NCI-H2107 treated with DMSO at 0.1 percent for 48 hours (cell line): ENCODE measurements at regions not wholly inside any gene's neighbourhood (a gene's known extent, or its start where the extent isn't known, plus 50 kb on each side); places are given as distances from the start of the nearest gene placed in this dataset.

Experiments used
- DNase-seq: peaks from one replicate; lab custom pipeline; 2025; ENCODE audit not compliant: unreplicated experiment; lab: John Stamatoyannopoulos, UW

DNA sequence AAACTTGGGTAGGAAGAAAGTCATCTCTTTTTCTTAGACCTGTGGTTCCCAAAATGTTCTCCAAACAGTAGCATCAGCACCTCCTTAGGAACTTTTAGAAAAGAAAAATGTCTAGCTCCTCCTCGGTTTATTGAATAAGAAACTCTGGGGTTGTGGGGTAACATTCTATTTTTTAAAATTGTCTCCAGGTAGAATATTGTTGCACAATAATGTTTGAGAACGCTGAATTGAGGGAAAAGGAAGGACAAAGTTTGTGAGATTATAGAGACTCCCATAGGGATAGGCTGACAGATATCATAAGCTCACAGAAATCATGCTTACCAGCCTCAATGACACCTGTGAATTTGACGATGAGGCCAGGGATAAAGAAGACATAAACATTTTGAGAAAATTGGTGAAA, 1199.0 kb upstream of the CDH6 start:
- no peak for DNase-seq

DNA sequence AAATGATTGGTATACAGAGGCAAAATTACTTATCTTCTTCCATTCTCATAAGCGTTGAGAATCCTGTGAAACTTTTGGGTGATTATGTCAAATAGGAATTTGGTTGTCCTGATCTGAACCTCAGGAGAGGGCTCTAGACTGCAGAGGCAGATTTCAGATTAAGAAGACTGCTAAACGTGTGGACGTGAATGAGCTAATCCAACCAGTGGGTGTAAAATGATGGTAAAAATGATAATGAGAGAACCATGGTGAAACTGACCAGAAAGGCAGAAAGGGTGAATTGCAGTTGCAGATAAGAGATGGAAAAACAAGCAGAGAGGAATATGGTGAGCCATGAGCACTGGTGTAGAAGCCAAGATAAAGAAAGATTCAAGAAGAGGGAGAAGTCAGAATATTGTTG, 1200.2 kb upstream of the CDH6 start:
- DNase-seq: no peak

DNA sequence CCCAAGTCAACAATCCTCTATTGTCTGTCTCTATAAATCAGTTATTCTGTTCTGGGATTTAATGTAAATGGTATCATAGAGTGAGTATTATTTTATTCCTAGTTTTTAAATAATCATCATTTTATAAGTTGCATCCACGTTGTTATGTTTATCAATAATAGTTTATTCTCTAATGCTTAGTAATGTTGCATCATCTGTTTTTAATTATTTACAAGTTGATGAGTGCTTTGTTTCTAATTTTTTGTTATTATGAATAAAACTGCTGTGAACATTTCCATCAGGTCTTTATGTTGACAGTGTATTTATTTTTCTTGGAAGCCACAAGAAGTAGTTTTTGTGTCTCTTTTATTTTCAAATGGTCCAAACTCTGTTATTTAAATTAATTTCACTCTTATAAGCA, 1201.2 kb upstream of the CDH6 start:
- no peak for DNase-seq

DNA sequence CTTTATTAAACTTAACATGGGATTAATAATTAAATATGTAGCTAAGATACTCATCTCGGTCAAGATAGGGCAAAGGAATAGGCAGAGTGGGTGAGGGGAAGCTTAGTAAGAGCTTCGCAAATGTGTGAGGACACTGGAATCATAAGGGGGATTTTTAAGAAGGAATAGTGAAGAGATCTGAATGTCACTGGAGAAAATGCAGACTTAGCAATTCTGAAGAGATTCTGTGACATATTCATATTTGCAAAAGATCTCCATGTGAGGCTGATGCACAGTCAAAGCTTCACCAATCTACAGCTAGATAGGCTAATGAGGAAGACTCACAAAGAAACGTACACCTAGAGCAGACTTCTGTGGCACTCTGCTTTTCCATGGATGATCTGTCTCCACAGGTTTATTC, 1202.8 kb upstream of the CDH6 start:
- DNase-seq: no peak

DNA sequence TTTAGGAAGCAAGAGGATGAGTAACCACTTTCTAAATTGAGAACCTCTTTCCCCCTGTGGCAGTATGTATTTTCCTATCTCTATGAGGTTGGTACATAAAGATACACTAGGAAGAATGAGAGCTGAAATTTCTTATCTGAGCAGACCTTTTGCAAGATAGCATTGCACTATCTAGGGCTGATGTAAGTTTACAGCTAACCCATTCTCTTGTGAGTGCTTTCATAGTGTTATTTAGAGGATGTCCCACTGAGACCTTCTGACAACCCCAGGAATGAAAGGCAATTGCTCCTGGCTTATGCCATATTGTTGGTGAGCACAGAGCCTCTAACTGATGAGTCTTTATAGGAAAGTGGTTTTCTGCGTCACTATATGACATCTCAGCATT, 1209.3 kb upstream of the CDH6 start:
- DNase-seq: no peak

DNA sequence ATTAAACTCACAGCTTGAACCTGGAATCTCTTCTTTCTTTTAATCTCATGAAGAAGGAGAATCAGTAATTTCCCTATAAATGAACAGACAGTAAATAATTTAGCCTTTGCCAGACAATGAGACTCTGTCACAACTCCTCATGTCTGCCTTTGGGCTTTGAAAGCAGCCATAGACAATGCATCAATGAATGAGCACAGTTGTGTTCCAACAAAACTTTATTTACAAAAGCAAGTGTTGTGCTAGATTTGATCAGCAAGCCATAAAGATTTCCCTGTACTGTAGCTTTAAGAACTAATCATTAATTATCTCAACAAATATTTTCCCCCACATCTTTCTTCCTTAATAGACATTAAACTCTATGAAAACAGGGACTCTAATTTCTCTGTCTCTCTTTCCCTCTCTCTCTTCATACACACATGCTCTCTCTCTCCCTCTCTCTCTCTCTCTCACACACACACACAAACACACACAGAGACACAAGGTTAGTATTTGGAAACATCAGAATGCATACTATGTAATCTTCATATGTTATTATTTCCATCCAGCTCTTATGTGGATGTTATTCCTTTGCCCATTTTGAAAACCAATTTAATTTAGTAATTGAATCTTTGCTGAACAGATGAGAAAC, 1209.8 kb upstream of the CDH6 start:
- no peak for DNase-seq

DNA sequence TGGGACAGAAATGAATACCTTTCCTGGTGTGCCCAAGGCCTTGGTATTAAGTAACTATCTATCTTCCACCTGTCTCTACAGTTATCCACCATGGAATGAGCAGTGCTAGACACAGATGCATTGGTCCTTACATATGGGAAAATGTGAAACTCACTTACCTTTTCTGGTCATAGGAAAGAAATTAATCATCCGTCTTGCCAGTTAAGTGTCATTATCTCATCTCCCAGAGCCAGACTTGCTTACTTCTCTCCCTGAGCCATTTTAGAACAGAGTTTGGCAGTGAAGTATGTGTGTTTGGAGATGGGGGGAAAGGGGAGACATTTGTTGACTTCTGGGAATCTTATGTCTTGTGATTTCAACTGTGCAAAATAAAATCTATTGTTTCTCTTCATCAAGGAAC, 1211.0 kb upstream of the CDH6 start:
- no peak for DNase-seq

DNA sequence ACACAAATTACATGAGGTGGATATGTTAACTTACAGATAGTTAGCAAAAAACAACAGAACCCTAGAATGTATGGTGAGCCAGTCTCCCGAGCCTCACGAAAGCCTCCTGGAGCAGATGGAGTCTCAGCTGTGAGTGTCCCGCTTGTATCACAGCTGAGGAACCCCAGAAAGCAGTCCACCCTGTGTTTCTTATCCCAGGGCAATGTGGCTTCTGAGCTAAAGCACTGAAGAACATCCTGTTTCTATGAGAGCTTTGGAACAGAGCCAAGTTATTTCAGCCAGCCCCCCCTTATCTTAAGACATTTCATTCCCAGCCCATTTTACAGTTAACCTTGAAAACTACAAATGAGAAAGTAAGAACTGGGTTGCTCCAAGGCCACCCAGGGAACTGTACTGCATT, 1220.9 kb upstream of the CDH6 start:
- DNase-seq: no peak

DNA sequence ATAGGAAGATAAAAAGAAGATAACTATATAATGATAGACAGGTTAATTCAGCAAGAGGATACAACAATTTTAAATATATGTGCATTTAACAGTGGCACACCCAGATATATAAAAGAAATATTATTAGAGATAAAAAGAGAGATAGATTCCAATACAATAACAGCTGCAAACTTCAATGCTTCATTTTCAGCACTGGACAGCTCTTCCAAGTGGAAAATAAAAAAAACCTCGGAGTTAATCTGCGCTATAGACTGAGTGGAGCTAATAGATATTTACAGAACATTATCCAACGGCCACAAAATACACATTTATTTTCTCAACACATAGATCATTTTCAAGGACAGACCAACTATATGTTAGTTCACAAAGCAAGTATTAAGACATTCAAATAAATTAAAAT, 1229.5 kb upstream of the CDH6 start:
- DNase-seq: no peak

DNA sequence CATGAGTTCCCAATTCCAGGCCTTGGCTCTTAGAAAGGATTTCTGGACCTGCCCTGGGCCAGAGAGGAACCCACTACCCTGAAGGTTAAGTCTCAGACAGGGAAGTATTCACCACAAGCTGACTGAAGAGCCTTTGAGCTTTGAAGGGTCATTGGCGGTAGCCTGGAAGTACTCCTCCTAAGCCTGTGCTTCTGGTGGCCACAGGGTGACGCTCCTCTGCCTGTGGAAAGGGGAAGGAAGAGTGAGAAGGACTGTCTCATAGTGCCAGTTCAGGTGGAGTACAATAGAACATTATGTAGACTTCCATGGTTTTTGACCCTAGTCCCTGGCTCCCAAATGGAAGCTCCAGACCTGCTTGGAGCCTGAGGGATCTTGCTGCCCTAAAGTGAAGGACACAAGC, 1233.2 kb upstream of the CDH6 start:
- DNase-seq: no peak

DNA sequence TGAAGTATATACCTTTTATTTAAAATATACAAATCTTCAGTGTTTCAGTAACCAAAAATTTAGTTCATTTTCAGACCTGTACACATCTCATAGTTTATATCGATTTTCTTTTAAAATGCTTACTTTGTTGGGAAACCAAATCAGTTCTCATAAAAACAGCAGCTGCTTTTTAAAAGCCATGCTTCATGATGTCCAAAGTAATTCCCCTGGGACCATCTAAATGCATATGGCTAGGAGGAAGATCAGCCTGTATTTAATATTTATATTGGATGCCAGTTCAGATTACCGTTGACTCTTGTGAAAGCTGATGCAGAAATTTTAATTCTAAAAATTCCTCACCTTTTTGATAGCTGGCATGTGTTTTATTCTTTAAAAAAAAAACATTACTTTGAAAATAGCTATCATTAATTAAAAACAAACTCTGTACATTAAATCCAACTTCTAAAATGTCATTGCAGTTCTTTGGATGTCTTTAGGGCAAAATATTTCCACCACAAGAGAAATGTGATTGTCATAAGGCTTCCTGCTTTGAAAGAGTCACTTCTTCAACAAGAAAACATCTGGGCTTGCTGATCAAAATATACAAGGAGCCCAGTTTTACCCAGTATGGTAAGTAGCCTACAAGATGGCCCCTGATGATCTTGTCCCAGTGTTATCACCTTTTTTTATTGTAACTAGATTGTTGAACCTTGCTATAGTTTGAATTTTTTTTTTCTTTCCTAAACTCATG, 1242.9 kb upstream of the CDH6 start:
- DNase-seq: no peak

DNA sequence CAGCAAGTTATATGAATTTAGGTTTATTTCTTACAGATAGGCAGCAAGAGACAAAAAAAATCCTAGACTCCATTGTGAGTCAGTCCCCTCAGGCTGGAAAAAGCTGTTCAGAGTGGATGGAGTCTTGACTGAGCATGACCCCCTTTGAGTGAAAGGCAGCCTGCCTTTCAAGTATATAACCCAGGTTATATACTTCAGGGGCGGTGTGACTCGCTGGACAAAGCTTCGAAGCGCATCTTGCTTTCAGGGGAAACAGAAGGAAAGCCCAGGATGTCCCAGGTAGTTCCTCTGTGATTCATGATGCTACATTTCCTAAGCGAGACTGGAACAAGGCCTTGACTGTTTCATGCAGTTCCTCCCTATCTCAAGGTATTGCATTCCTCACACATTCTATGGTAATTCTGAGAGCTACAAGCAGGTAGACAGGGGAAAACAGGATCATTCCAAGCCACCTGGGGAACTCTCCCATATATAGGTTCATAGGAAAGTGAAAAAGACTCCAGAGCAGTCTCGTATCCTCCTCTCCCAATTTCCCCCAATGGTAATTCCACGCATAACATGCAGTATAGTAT, 1244.1 kb upstream of the CDH6 start:
- DNase-seq: no peak

DNA sequence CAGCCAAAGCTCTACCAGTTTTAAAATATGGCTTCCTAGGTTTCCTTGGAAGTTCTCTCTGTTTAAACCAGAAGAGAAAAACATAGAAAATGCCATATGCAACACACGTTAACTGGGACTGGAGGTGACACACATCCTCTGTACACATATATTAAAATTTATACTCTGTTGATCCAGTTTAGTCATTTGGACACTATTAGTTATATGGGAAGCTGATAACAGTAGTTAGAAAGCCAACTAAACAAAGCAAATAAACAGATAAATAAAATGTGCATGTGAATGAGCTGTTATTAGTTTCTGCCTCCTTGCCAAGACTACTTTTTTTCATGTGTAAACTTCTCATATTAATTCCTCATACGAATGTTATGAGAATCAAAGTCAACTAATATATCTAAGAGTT, 1249.2 kb upstream of the CDH6 start:
- DNase-seq: no peak

DNA sequence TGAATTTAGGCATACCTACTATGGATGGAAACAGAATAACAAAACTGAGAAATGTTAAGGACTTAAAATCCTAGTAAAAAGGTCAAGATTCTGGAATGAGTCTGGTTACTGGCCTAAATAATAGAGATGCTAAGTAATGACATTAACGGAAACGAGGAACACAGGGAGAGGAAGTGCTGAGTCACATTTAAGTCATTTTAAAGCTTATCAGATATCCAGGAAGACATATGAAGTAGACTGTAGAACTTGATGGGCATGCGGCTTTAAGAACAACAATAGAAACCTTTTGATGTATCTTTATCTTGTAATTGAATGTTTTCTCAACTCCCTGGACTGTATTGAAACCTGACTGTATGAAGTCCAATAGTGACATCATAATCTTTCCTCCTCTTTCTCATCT, 1251.4 kb upstream of the CDH6 start:
- no peak for DNase-seq

DNA sequence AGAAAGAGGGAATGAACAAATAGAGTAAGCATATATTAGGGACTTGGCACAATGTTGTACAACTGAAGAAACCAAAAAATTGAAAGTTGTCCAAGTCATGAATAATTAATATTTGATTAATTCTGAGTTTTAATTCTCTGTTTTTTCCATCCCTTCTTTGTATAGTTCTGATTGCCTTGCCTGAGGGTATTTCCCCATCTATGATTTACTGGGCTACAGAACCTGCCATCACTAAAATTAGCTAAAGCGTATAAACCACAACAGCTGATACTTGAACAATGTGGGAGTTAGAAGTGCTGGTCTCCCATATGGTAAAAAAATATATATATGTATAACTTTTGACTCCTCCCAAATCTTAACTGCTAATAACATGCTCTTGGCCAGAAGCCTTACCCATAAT, 1253.5 kb upstream of the CDH6 start:
- no peak for DNase-seq

DNA sequence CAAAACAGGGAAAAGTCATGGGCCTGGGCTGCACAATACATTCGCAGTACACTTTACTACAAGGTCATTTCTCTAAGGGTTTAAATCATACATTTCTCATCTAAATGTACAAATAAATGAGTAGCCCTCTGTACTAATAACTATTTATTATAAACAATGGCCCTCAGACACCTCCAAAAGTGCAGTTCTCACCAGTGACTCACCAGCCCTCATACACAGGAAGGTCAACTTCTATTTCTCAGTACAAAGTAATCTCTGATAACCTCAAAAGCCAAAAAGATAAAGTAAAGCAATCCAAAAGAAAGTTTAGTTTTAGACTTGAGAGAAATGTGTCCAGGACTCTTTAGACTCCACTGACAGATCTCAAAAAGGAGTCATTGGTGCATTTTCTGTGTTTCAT, 1258.1 kb upstream of the CDH6 start:
- no peak for DNase-seq

DNA sequence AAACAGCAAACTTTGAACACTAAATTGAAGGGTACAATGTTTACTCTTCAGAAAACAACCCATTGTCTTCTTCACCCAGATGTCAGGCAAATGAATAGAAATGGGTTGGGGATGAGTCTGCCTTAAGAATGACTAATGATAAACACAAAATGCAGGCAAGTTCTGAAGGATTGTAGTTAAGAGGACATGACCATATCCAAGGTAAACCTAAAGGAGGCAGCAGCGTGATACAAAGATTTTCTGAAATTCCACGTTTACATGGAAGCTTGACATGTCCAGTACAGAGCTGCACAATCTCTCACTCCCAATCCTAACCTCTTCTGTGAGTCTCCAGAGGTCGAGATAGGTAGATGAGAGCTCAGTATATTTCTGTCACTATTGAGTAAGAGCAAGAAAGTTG, 1263.2 kb upstream of the CDH6 start:
- DNase-seq: no peak

DNA sequence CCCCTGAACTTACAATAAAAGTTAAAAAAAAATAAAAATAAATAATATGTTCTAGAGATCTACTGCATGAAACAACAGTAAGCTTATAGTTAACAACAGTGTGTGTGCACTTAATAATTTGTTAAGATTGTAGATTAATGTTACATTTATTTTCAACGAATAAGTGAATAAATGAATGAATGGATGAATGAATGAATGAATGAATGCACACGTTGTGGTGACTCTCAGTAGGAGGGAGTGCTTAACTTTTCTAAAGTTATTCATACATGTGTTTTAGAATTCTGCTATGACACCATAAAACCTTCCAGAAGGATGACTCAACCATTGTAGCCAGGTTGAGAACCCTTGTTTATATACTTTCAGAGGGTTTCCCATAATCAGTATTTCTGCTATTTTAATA, 1269.4 kb upstream of the CDH6 start:
- no peak for DNase-seq

DNA sequence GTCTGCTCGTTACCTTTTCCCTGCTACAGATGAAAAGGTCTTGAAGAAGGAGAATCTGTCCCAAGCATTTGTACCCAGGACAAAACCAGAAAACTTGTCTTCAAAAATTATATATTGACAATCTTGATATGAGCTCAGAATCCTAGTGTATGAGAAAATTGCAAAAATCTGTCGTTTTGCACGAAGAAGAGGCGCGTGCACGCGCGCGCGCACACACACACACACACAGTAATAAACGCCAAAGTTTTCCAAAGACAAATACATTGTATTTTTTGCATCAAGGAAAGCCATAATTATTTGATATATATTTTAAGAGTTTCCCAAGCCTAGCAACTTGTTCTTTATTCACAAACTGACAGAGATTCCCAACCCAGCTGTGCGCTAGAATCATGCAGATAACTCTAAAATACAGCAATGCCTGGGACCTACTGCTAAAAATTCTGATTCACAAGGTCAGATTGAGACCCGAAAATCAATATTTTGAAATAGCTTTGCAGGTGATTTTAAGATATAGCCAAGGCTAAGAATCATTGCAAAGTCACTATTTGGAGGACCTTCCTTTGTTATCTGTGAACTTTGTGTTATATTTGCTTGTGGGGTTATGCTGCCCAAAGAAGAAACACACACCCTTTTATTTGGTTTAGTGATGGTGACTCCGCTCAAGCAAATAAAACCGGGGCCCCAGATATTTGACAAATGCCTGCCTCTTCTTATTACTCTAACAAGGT, 1287.7 kb upstream of the CDH6 start:
- no peak for DNase-seq

DNA sequence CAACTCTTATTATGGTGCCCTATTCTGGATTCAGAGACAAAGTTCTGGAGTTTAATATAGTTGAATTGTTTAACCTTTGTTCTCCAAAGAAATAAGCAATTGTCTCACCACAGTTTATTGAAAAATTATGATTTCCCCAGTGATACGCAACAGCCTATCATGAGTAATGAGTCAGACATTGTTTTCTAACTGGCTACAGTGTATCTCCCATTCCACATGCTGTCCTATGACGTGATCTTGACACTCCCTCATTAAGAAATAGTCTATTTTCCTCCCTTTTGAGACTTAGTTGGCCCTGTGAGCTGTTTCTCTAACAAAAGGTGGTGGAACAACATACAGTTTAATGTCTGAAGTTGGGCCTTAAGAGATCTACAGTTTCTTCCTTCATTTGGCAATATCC, 1290.6 kb upstream of the CDH6 start:
- no peak for DNase-seq

DNA sequence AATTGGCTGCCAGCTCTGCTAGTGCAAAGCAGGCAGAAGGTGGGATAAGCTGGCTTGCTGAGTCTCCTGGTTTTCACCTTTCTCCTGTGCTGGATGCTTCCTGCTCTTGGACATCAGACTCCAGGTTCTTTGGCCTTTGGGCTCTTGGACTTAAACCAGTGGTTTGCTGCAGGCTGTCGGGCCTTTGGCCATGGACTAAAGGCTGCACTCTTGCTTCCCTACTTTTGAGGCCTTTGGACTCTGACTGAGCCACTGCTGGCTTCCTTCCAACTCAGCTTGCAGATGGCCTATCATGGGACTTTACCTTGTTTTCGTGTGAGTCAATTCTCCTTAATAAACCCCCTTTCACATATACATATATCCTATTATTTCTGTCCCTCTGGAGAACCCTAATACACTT, 1293.9 kb upstream of the CDH6 start:
- no peak for DNase-seq

DNA sequence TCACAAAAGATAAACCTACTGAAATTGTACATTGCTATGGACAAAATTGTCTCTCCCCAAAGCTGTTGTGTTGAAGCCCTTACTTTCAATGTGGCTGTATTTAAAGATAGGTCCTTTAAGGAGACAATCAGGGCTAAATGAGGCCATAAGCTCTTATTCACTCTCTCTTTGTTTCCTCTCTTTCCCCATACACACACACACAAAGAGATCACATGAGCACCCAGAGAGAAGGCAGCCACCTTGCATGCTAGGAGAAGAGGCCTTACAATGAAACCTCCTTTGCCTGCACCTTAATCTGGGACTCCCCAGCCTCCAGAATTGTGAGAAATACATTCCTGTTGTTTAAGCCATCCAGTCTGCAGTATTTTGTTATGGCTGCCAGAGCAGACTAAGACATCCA, 1295.6 kb upstream of the CDH6 start:
- no peak for DNase-seq
